IMR-90 (cell line): ENCODE measurements at regions not wholly inside any gene's neighbourhood (a gene's known extent, or its start where the extent isn't known, plus 50 kb on each side); places are given as distances from the start of the nearest gene placed in this dataset.

Experiments
- ATAC-seq: fragments of 200-7000 bp; cut with Tn5 transposase; 2 replicates; pipeline ENCODE4 v1.9.1; 2020; ENCODE audit warnings: low read depth, mild to moderate bottlenecking, moderate library complexity
- BruUV-seq: library from RNA; stranded (reverse); fragments of 400-500 nt; replicated peaks from 2 replicates; lab custom pipeline; 2021; lab: Mats Ljungman, UMichigan
- CTCF ChIA-PET: fragments of 300-600 bp; formaldehyde crosslinking; extraction: SDS; loops from one replicate; lab custom pipeline; 2021; ENCODE audit warnings: antibody characterized with exemption; lab: Yijun Ruan, JAX
- POLR2A ChIA-PET: fragments of 300-600 bp; sonication (Branson Sonifier 250); formaldehyde crosslinking; loops from one replicate; lab custom pipeline; 2022; ENCODE audit warnings: antibody characterized with exemption; ENCODE audit not compliant: unreplicated experiment; lab: Charles Lee
- DNase-seq: peaks from one replicate; pipeline ENCODE4 v3.0.0; 2013
- H2AFZ ChIP-seq: replicated peaks from 2 replicates; pipeline ENCODE3; 2013; ENCODE audit warnings: low read length, mild to moderate bottlenecking; ENCODE audit not compliant: poor library complexity
- H2AK5ac ChIP-seq: 2 replicates; pipeline ENCODE4 v1.6.1; 2013; ENCODE audit warnings: low read depth, low read length, inconsistent platforms
- H2AK9ac ChIP-seq: replicated peaks from 2 replicates; pipeline ENCODE3; 2013; ENCODE audit warnings: mild to moderate bottlenecking, low read depth, low read length, moderate library complexity; ENCODE audit not compliant: poor library complexity
- H2BK120ac ChIP-seq: 2 replicates; pipeline ENCODE4 v1.6.1; 2013; ENCODE audit warnings: low read depth, low read length, inconsistent platforms
- H2BK15ac ChIP-seq: 3 replicates; pipeline ENCODE4 v1.6.1; 2013; ENCODE audit warnings: low read depth, low read length, inconsistent platforms
- H2BK20ac ChIP-seq: 2 replicates; pipeline ENCODE4 v1.6.1; 2013; ENCODE audit warnings: low read depth, mild to moderate bottlenecking, inconsistent platforms, low read length, moderate library complexity
- H2BK5ac ChIP-seq: 2 replicates; pipeline ENCODE4 v1.6.1; 2013; ENCODE audit warnings: mild to moderate bottlenecking, low read depth, low read length, inconsistent platforms; ENCODE audit not compliant: poor library complexity, severe bottlenecking
- H3K14ac ChIP-seq: replicated peaks from 2 replicates; pipeline ENCODE4 v1.6.1; 2013; ENCODE audit warnings: low read depth, low read length, inconsistent platforms
- H3K18ac ChIP-seq: 2 replicates; pipeline ENCODE4 v1.6.1; 2013; ENCODE audit warnings: low read depth, low read length, control low read depth
- H3K23ac ChIP-seq: 2 replicates; pipeline ENCODE4 v1.6.1; 2013; ENCODE audit warnings: low read depth, low read length, inconsistent platforms
- H3K27ac ChIP-seq: 2 replicates; pipeline ENCODE4 v1.5.1; 2013; ENCODE audit warnings: mild to moderate bottlenecking, control low read depth, low read length; ENCODE audit not compliant: insufficient read depth
- H3K27me3 ChIP-seq: 2 replicates; pipeline ENCODE4 v1.6.1; 2013; ENCODE audit warnings: low read length; ENCODE audit not compliant: control insufficient read depth, insufficient read depth
- H3K36me3 ChIP-seq: 2 replicates; pipeline ENCODE4 v1.6.1; 2013; ENCODE audit warnings: low read length, mixed read lengths; ENCODE audit not compliant: control insufficient read depth, insufficient read depth
- H3K4ac ChIP-seq: 2 replicates; pipeline ENCODE4 v1.6.1; 2013; ENCODE audit warnings: low read depth, low read length, inconsistent platforms
- H3K4me1 ChIP-seq: 2 replicates; pipeline ENCODE4 v1.6.1; 2013; ENCODE audit warnings: low read length, mixed read lengths; ENCODE audit not compliant: control insufficient read depth, insufficient read depth
- H3K4me2 ChIP-seq: 2 replicates; pipeline ENCODE4 v1.6.1; 2013; ENCODE audit warnings: low read depth, mild to moderate bottlenecking, control low read depth, low read length, moderate library complexity
- H3K4me3 ChIP-seq: 2 replicates; pipeline ENCODE4 v1.5.1; 2013; ENCODE audit warnings: low read depth, mild to moderate bottlenecking, control low read depth, low read length, moderate library complexity; ENCODE audit not compliant: insufficient read depth
- H3K56ac ChIP-seq: 2 replicates; pipeline ENCODE4 v1.6.1; 2013; ENCODE audit warnings: low read length, inconsistent platforms; ENCODE audit not compliant: insufficient read depth; ENCODE audit errors: extremely low read depth
- H3K79me1 ChIP-seq, 2 experiments: 2 replicates each; pipeline ENCODE4 v1.6.1; 2013; ENCODE audit warnings: low read length in 2 of 2, inconsistent platforms in 1 of 2, low read depth in 1 of 2
- H3K9ac ChIP-seq: 2 replicates; pipeline ENCODE4 v1.6.1; 2013; ENCODE audit warnings: low read depth, low read length, control low read depth
- H3K9me1 ChIP-seq: 2 replicates; pipeline ENCODE4 v1.6.1; 2013; ENCODE audit warnings: low read length, inconsistent platforms; ENCODE audit not compliant: insufficient read depth
- H3K9me3 ChIP-seq: 2 replicates; pipeline ENCODE4 v1.6.1; 2013; ENCODE audit warnings: low read length; ENCODE audit not compliant: control insufficient read depth, insufficient read depth
- H4K20me1 ChIP-seq: 2 replicates; pipeline ENCODE4 v1.6.1; 2013; ENCODE audit warnings: low read length, inconsistent platforms; ENCODE audit not compliant: insufficient read depth
- H4K5ac ChIP-seq: 2 replicates; pipeline ENCODE4 v1.6.1; 2013; ENCODE audit warnings: mild to moderate bottlenecking, low read depth, low read length, control low read depth
- H4K8ac ChIP-seq, 2 experiments: 2 replicates each; pipeline ENCODE4 v1.6.1; 2013; ENCODE audit warnings: low read depth in 2 of 2, low read length in 2 of 2, control low read depth in 1 of 2, inconsistent platforms in 1 of 2
- H4K91ac ChIP-seq: 2 replicates; pipeline ENCODE4 v1.6.1; 2013; ENCODE audit warnings: low read depth, low read length, inconsistent platforms; ENCODE audit not compliant: insufficient read depth
- BHLHE40 ChIP-seq: fragments of 150-350 bp; IDR thresholded peaks from 2 replicates; pipeline ENCODE4 v1.6.1; 2016; ENCODE audit warnings: mild to moderate bottlenecking, low read depth, low read length
- CEBPB ChIP-seq: IDR thresholded peaks from 2 replicates; pipeline ENCODE4 v1.6.1; 2012; ENCODE audit warnings: low read depth, low read length, improper control_type of control experiment
- CHD1 ChIP-seq: IDR thresholded peaks from 2 replicates; pipeline ENCODE4 v1.6.1; 2012; ENCODE audit warnings: low read depth, low read length, improper control_type of control experiment
- FOS ChIP-seq: fragments of 150-350 bp; IDR thresholded peaks from 2 replicates; pipeline ENCODE4 v1.6.1; 2016; ENCODE audit warnings: low read depth, low read length
- MAFK ChIP-seq: IDR thresholded peaks from 2 replicates; pipeline ENCODE4 v1.6.1; 2012; ENCODE audit warnings: low read depth, low read length, improper control_type of control experiment
- MAZ ChIP-seq: IDR thresholded peaks from 2 replicates; pipeline ENCODE4 v1.6.1; 2012; ENCODE audit warnings: low read depth, mild to moderate bottlenecking, low read length, improper control_type of control experiment, moderate library complexity, borderline replicate concordance
- MXI1 ChIP-seq: IDR thresholded peaks from 2 replicates; pipeline ENCODE4 v1.6.1; 2012; ENCODE audit warnings: low read depth, mild to moderate bottlenecking, low read length, moderate library complexity, borderline replicate concordance
- NFE2L2 ChIP-seq: fragments of 150-350 bp; IDR thresholded peaks from 2 replicates; pipeline ENCODE4 v1.6.1; 2016; ENCODE audit warnings: low read depth, mild to moderate bottlenecking, low read length
- POLR2A ChIP-seq: IDR thresholded peaks from 2 replicates; pipeline ENCODE4 v1.6.1; 2012; ENCODE audit warnings: mild to moderate bottlenecking, low read depth, low read length
- RAD21 ChIP-seq: IDR thresholded peaks from 2 replicates; pipeline ENCODE4 v1.6.1; 2012; ENCODE audit warnings: low read length, improper control_type of control experiment
- RCOR1 ChIP-seq: IDR thresholded peaks from 2 replicates; pipeline ENCODE4 v1.6.1; 2012; ENCODE audit warnings: mild to moderate bottlenecking, low read length, improper control_type of control experiment; ENCODE audit not compliant: insufficient replicate concordance
- RFX5 ChIP-seq: IDR thresholded peaks from 2 replicates; pipeline ENCODE4 v1.8.0; 2012; ENCODE audit warnings: low read depth, mild to moderate bottlenecking, low read length, moderate library complexity
- SMC3 ChIP-seq: fragments of 150-350 bp; IDR thresholded peaks from 2 replicates; pipeline ENCODE4 v1.6.1; 2016; ENCODE audit warnings: low read depth, mild to moderate bottlenecking, antibody characterized with exemption, low read length, moderate library complexity
- dilution Hi-C: fragments of 300-500 bp; cut with HindIII; formaldehyde crosslinking; loops from one replicate; pipeline ENCODE4 v1.14.3; 2018; ENCODE audit warnings: low sequenced_read_pairs; ENCODE audit not compliant: unreplicated experiment
- in situ Hi-C: fragments of 300-500 bp; cut with MboI; formaldehyde crosslinking; loops from 3 replicates; pipeline ENCODE4 v1.14.3; 2019; ENCODE audit warnings: low sequenced_read_pairs, inconsistent platforms, mixed read lengths
- intact Hi-C: fragments of 100-400 bp; cut with micrococcal nuclease; formaldehyde crosslinking; loops from 2 replicates; pipeline ENCODE4 v1.10.0; 2022
- TF ChIP-seq, protein P1 (sequence below): fragments of 150-350 bp; IDR thresholded peaks from 2 replicates; pipeline ENCODE4 v1.6.1; 2017; ENCODE audit warnings: mild to moderate bottlenecking, antibody characterized with exemption, low read length, low read depth
- TF ChIP-seq, protein P2 (sequence below): fragments of 150-350 bp; IDR thresholded peaks from 2 replicates; pipeline ENCODE4 v1.6.1; 2016; ENCODE audit warnings: low read depth, mild to moderate bottlenecking, low read length, moderate library complexity, borderline replicate concordance
- TF ChIP-seq, protein P3 (sequence below): conservative IDR thresholded peaks from 2 replicates; pipeline ENCODE4 v1.5.1; 2012; ENCODE audit warnings: mild to moderate bottlenecking, low read depth, low read length, improper control_type of control experiment

DNA sequence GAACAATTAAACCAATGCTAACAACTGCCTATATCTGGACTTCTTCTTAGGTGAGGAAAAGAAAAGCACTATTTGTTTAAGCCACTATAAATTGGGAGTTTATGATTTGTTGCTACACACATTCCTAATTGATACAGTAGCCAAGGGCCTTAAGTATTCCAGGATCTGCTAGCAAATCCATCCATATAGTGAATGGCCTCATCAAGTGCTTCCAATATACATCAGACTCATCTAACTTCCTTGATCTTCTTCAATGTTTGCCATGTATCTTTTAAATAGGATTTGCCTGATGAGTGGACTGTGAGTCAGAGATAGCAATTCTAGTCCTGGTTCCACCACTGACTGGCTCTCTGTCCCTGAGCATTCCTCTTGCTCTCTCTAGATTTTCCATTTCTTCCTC is 430.2 kb downstream of the OMA1 start:
- H4K8ac ChIP-seq, result no peak overlapping the region
- H3K23ac ChIP-seq, result no peak overlapping the region
- ATAC-seq (no peak), DNase-seq (no peak)
- no peak overlapping the region for H4K5ac ChIP-seq
- dilution Hi-C loops, result no loop called here
- in situ Hi-C loops, result no loop called here
- H3K79me1 ChIP-seq, result no peaks in the 10 kb centered on the region
- H3K14ac ChIP-seq, result no peak overlapping the region
- H2BK120ac ChIP-seq, result no peak overlapping the region
- H3K9ac ChIP-seq, result no peak overlapping the region
- TF ChIP-seq RFX5, result no peak
- TF ChIP-seq SMC3, result no peak
- no peak for TF ChIP-seq RCOR1
- TF ChIP-seq MXI1, result no peak
- TF ChIP-seq MAZ, result no peak
- no peak for TF ChIP-seq NFE2L2
- no peak for TF ChIP-seq CEBPB
- TF ChIP-seq RAD21, result no peak
- no peak for TF ChIP-seq CHD1
- TF ChIP-seq, protein P1, sequence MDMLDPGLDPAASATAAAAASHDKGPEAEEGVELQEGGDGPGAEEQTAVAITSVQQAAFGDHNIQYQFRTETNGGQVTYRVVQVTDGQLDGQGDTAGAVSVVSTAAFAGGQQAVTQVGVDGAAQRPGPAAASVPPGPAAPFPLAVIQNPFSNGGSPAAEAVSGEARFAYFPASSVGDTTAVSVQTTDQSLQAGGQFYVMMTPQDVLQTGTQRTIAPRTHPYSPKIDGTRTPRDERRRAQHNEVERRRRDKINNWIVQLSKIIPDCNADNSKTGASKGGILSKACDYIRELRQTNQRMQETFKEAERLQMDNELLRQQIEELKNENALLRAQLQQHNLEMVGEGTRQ, result no peak
- no peak for TF ChIP-seq BHLHE40
- no peak for TF ChIP-seq FOS
- TF ChIP-seq, protein P2, sequence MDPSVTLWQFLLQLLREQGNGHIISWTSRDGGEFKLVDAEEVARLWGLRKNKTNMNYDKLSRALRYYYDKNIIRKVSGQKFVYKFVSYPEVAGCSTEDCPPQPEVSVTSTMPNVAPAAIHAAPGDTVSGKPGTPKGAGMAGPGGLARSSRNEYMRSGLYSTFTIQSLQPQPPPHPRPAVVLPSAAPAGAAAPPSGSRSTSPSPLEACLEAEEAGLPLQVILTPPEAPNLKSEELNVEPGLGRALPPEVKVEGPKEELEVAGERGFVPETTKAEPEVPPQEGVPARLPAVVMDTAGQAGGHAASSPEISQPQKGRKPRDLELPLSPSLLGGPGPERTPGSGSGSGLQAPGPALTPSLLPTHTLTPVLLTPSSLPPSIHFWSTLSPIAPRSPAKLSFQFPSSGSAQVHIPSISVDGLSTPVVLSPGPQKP, result no peak
- TF ChIP-seq MAFK, result no peak
- TF ChIP-seq POLR2A, result no peak
- TF ChIP-seq, protein P3, sequence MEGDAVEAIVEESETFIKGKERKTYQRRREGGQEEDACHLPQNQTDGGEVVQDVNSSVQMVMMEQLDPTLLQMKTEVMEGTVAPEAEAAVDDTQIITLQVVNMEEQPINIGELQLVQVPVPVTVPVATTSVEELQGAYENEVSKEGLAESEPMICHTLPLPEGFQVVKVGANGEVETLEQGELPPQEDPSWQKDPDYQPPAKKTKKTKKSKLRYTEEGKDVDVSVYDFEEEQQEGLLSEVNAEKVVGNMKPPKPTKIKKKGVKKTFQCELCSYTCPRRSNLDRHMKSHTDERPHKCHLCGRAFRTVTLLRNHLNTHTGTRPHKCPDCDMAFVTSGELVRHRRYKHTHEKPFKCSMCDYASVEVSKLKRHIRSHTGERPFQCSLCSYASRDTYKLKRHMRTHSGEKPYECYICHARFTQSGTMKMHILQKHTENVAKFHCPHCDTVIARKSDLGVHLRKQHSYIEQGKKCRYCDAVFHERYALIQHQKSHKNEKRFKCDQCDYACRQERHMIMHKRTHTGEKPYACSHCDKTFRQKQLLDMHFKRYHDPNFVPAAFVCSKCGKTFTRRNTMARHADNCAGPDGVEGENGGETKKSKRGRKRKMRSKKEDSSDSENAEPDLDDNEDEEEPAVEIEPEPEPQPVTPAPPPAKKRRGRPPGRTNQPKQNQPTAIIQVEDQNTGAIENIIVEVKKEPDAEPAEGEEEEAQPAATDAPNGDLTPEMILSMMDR, result no peak
- H2BK5ac ChIP-seq, result no peak overlapping the region
- no TSS peak for BruUV-seq
- H3K4me1 ChIP-seq, result no peaks in the 10 kb centered on the region
- H3K56ac ChIP-seq, result no peak overlapping the region
- no peak overlapping the region for H2AK5ac ChIP-seq
- H2AK9ac ChIP-seq, result no peak overlapping the region
- H3K4ac ChIP-seq, result no peak overlapping the region
- intact Hi-C loops, result no loop called here
- H2BK15ac ChIP-seq, result no peak overlapping the region
- H3K27me3 ChIP-seq, result no peaks in the 10 kb centered on the region
- H3K36me3 ChIP-seq, result no peaks in the 10 kb centered on the region
- H2BK20ac ChIP-seq, result no peak overlapping the region
- no peak overlapping the region for H3K27ac ChIP-seq
- H3K18ac ChIP-seq, result no peak overlapping the region
- no peaks in the 10 kb centered on the region for H3K9me1 ChIP-seq
- no peak overlapping the region for H2AFZ ChIP-seq
- H3K4me2 ChIP-seq, result no peak overlapping the region
- no peaks in the 10 kb centered on the region for H4K20me1 ChIP-seq
- ChIA-PET POLR2A (no interaction called here), CTCF (interaction anchor here (0.6 kb wide), 1 partner anchor 61 kb away, joined by 5 read pairs; no protein-coding TSS in a partner anchor)
- H3K9me3 ChIP-seq, result no peaks in the 10 kb centered on the region
- H3K4me3 ChIP-seq, result no peak overlapping the region
- no peak overlapping the region for H4K91ac ChIP-seq
